Astrocyte (in vitro differentiated cells and primary cell): ENCODE measurements at regions not wholly inside any gene's neighbourhood (a gene's known extent, or its start where the extent isn't known, plus 50 kb on each side); places are given as distances from the start of the nearest gene placed in this dataset.

Source experiments
- DNase-seq: peaks from one replicate; pipeline ENCODE4 v3.0.0-alpha.2; 2010; ENCODE audit warnings: low read depth
- FAIRE-seq: peaks from 2 replicates; lab custom pipeline; 2011; peaks lifted over from hg19 to GRCh38; lab: Jason Lieb, UNC
- H2AFZ ChIP-seq: 2 replicates; pipeline ENCODE4 v1.6.0; 2012; ENCODE audit warnings: low read depth, low read length, inconsistent platforms
- H3K27ac ChIP-seq: 2 replicates; pipeline ENCODE4 v1.5.1; 2011; ENCODE audit warnings: low read depth, low read length, inconsistent platforms
- H3K27me3 ChIP-seq: 2 replicates; pipeline ENCODE4 v1.6.0; 2011; ENCODE audit warnings: low read length, inconsistent platforms; ENCODE audit not compliant: insufficient read depth
- H3K36me3 ChIP-seq: 2 replicates; pipeline ENCODE4 v1.5.1; 2011; ENCODE audit warnings: low read length, inconsistent platforms; ENCODE audit not compliant: insufficient read depth
- H3K4me1 ChIP-seq: 2 replicates; pipeline ENCODE4 v1.5.1; 2011; ENCODE audit warnings: low read length, inconsistent platforms; ENCODE audit not compliant: insufficient read depth
- H3K4me2 ChIP-seq: 2 replicates; pipeline ENCODE4 v1.6.0; 2012; ENCODE audit warnings: low read length, inconsistent platforms
- H3K4me3 ChIP-seq: 2 replicates; pipeline ENCODE4 v1.5.1; 2011; ENCODE audit warnings: low read depth, mild to moderate bottlenecking, low read length, inconsistent platforms; ENCODE audit not compliant: insufficient read depth
- H3K79me2 ChIP-seq: 2 replicates; pipeline ENCODE4 v1.6.0; 2012; ENCODE audit warnings: mild to moderate bottlenecking, low read length, inconsistent platforms; ENCODE audit not compliant: insufficient read depth
- H3K9ac ChIP-seq: 2 replicates; pipeline ENCODE4 v1.6.0; 2012; ENCODE audit warnings: mild to moderate bottlenecking, low read length, inconsistent platforms
- H3K9me3 ChIP-seq: 2 replicates; pipeline ENCODE4 v1.5.1; 2012; ENCODE audit warnings: low read depth, mild to moderate bottlenecking, low read length, inconsistent platforms; ENCODE audit not compliant: insufficient read depth
- H4K20me1 ChIP-seq: 2 replicates; pipeline ENCODE4 v1.6.0; 2012; ENCODE audit warnings: low read length, inconsistent platforms; ENCODE audit not compliant: insufficient read depth
- H3K27ac Mint-ChIP-seq: one replicate; pipeline ENCODE4 v1.8.0; 2021; ENCODE audit warnings: mild to moderate bottlenecking, mixed read lengths; ENCODE audit not compliant: unreplicated experiment
- H3K27me3 Mint-ChIP-seq: one replicate; pipeline ENCODE4 v1.8.0; 2021; ENCODE audit warnings: low read depth, mixed read lengths; ENCODE audit not compliant: unreplicated experiment
- H3K36me3 Mint-ChIP-seq: one replicate; pipeline ENCODE4 v1.8.0; 2021; ENCODE audit warnings: low read depth, mixed read lengths; ENCODE audit not compliant: unreplicated experiment
- H3K4me1 Mint-ChIP-seq: one replicate; pipeline ENCODE4 v1.8.0; 2021; ENCODE audit warnings: low read depth, mixed read lengths; ENCODE audit not compliant: unreplicated experiment
- H3K4me3 Mint-ChIP-seq: one replicate; pipeline ENCODE4 v1.8.0; 2021; ENCODE audit warnings: mild to moderate bottlenecking, moderate library complexity, mixed read lengths; ENCODE audit not compliant: unreplicated experiment
- H3K9me3 Mint-ChIP-seq: one replicate; pipeline ENCODE4 v1.8.0; 2021; ENCODE audit warnings: mild to moderate bottlenecking, mixed read lengths; ENCODE audit not compliant: unreplicated experiment
- CTCF ChIP-seq: IDR thresholded peaks from 2 replicates; pipeline ENCODE4 v1.5.1; 2011; ENCODE audit warnings: low read depth, mild to moderate bottlenecking, inconsistent platforms, low read length, moderate library complexity; ENCODE audit not compliant: insufficient read depth
- EZH2 ChIP-seq: IDR thresholded peaks from 2 replicates; pipeline ENCODE4 v1.6.1; 2012; ENCODE audit warnings: mild to moderate bottlenecking, low read length, inconsistent platforms; ENCODE audit not compliant: insufficient read depth

DNA sequence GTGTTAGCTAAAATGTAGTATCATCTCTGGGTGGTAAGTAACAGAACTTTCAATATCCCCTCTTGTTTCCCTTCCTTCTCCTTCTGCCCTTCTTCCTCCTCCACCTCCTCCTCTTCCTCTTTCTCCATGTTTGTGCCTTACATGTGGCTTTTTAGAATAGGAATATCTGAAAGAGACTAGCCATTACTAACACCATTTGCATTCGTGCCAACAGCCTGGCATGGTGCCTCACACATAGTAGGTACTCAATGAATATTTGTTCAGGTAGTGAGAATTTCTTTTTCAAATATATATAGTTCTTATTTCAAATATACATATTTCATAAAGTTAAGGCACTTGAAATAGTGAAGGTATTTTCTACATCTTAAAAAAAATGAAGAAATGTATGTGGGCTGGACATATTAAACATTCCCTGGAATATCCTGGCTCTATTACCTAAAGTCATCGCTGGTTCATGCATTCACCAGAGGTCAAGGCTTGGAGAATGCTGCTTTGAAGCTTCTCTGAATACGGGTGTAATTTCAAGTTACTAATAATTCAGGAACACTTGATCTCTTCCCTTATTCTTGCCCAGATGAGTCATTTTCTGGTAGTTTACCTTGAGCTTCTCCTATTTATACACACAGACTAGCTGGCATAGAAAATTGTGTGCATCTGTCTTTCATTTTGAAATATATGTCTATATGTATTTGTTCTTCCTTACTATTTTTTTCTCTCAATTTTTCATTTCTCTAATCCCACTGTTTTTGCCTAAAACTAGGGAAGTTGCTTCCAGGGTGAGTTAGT is 319.4 kb downstream of the TGFB2 start:
- Histone ChIP-seq H3K27me3 (no peaks in the 10 kb centered on the region), H4K20me1 (no peaks in the 10 kb centered on the region), H3K4me1 (peaks cover 23% of the 10 kb centered on the region), H3K4me3 (no peak overlapping the region), H3K36me3 (no peaks in the 10 kb centered on the region), H2AFZ (no peak overlapping the region), H3K4me2 (peak overlapping the region; percentile 18), H3K9me3 (no peaks in the 10 kb centered on the region), H3K79me2 (no peaks in the 10 kb centered on the region), H3K9ac (peak overlapping the region; percentile 21), H3K27ac (peak overlapping the region; percentile 15)
- no peaks in the 10 kb centered on the region for H3K27me3 Mint-ChIP-seq
- H3K4me1 Mint-ChIP-seq = peaks cover 22% of the 10 kb centered on the region
- TF ChIP-seq EZH2 = no peak
- no peak for TF ChIP-seq CTCF
- peak; percentile 71 for DNase-seq
- H3K36me3 Mint-ChIP-seq = no peaks in the 10 kb centered on the region
- no peak for FAIRE-seq
- H3K27ac Mint-ChIP-seq = no peak overlapping the region
- peaks cover 3% of the 10 kb centered on the region for H3K9me3 Mint-ChIP-seq
- no peak overlapping the region for H3K4me3 Mint-ChIP-seq

- H3K4me3 Mint-ChIP-seq = no peak overlapping the region
- Histone ChIP-seq H3K4me3 (no peak overlapping the region), H3K4me2 (peak overlapping the region; percentile 18), H2AFZ (peak overlapping the region; percentile 32), H3K27me3 (no peaks in the 10 kb centered on the region), H3K9ac (peak overlapping the region; percentile 21), H3K4me1 (peaks cover 17% of the 10 kb centered on the region), H3K79me2 (no peaks in the 10 kb centered on the region), H4K20me1 (no peaks in the 10 kb centered on the region), H3K27ac (peak overlapping the region; percentile 15), H3K36me3 (no peaks in the 10 kb centered on the region), H3K9me3 (no peaks in the 10 kb centered on the region)
- H3K4me1 Mint-ChIP-seq = peaks cover 18% of the 10 kb centered on the region
- H3K27ac Mint-ChIP-seq = no peak overlapping the region
- FAIRE-seq (peak; percentile 75), DNase-seq (peak; percentile 84)
- no peak for TF ChIP-seq CTCF
- TF ChIP-seq EZH2 = no peak
- no peaks in the 10 kb centered on the region for H3K27me3 Mint-ChIP-seq
- H3K9me3 Mint-ChIP-seq = peaks cover 7% of the 10 kb centered on the region
- H3K36me3 Mint-ChIP-seq = peaks cover 2% of the 10 kb centered on the region
These were observed 320.1 kb downstream of the TGFB2 start for GRCh38 chr1:218665221-218665620.

DNA sequence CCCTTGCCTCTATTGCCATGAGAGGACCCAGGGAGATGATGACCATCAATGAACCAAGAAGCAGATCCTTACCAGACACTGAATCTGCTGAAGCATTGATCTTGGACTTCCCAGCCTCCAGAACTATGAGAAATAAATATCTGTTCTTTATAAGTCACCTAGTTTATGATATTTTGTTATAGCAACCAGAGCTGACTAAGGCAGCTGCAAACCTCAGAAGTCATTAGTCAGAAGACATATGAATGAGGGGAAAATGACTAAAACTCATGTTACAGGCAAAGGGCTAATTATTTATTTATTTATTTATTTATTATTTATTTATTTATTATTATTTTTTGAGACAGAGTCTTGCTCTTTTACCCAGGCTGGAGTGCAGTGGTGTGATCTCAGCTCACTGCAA is 321.1 kb downstream of the TGFB2 start:
- H3K4me3 Mint-ChIP-seq = no peak overlapping the region
- no peaks in the 10 kb centered on the region for H3K36me3 ChIP-seq
- H3K36me3 Mint-ChIP-seq = peaks cover 5% of the 10 kb centered on the region
- H3K27me3 ChIP-seq = no peaks in the 10 kb centered on the region
- no peak overlapping the region for H3K27ac Mint-ChIP-seq
- TF ChIP-seq EZH2 = no peak
- TF ChIP-seq CTCF = no peak
- no peak overlapping the region for H2AFZ ChIP-seq
- no peaks in the 10 kb centered on the region for H3K27me3 Mint-ChIP-seq
- no peak overlapping the region for H3K4me3 ChIP-seq
- H3K9me3 ChIP-seq = no peaks in the 10 kb centered on the region
- H3K4me2 ChIP-seq = no peak overlapping the region
- H3K4me1 ChIP-seq = peaks cover 8% of the 10 kb centered on the region
- no peak overlapping the region for H3K27ac ChIP-seq
- no peak for DNase-seq
- H3K9me3 Mint-ChIP-seq = peaks cover 10% of the 10 kb centered on the region
- FAIRE-seq = no peak
- H3K4me1 Mint-ChIP-seq = peaks cover 9% of the 10 kb centered on the region
- H3K9ac ChIP-seq = no peak overlapping the region
- no peaks in the 10 kb centered on the region for H3K79me2 ChIP-seq
- H4K20me1 ChIP-seq = no peaks in the 10 kb centered on the region
